ENCODE measurements at regions not wholly inside any gene's neighbourhood (a gene's known extent, or its start where the extent isn't known, plus 50 kb on each side); places are given as distances from the start of the nearest gene placed in this dataset.

GRCh38 chr13:50587645-50588373 lies 255.7 kb downstream of the DLEU7 start:
- no peak overlapping the region for H3K27ac ChIP-seq
- intact Hi-C loops (cut with DNase I): no loop called here
- no peak overlapping the region for H3K4me3 ChIP-seq
- H3K36me3 ChIP-seq: no peaks in the 10 kb centered on the region
- H3K4me1 ChIP-seq: no peaks in the 10 kb centered on the region
- H3K27me3 ChIP-seq: no peaks in the 10 kb centered on the region
- no peak for DNase-seq (ENCODE audit: low spot score in 2 of 2)
- no peaks in the 10 kb centered on the region for H3K9me3 ChIP-seq
- TF ChIP-seq CTCF (IDR thresholded peaks at IDR 0.05): no peak

- Histone ChIP-seq H3K9me3 (no peaks in the 10 kb centered on the region), H3K27me3 (no peaks in the 10 kb centered on the region), H3K4me1 (no peaks in the 10 kb centered on the region), H3K4me3 (no peak overlapping the region), H3K36me3 (no peaks in the 10 kb centered on the region), H3K27ac (no peak overlapping the region)
- TF ChIP-seq CTCF (IDR thresholded peaks at IDR 0.05): no peak
- intact Hi-C loops (cut with DNase I): no loop called here
- no peak for DNase-seq (ENCODE audit: low spot score in 2 of 2)
Observed at GRCh38 chr13:50588491-50589130, 254.9 kb downstream of the DLEU7 start.

GRCh38 chr13:50589139-50589538 lies 254.4 kb downstream of the DLEU7 start:
- Histone ChIP-seq H3K27me3 (no peaks in the 10 kb centered on the region), H3K27ac (no peak overlapping the region)

GRCh38 chr13:50589651-50590054 lies 253.8 kb downstream of the DLEU7 start:
- intact Hi-C loops (cut with DNase I): no loop called here
- Histone ChIP-seq H3K27me3 (no peaks in the 10 kb centered on the region), H3K4me1 (no peaks in the 10 kb centered on the region), H3K36me3 (no peaks in the 10 kb centered on the region), H3K4me3 (no peak overlapping the region), H3K27ac (no peak overlapping the region), H3K9me3 (no peaks in the 10 kb centered on the region)
- no peak for DNase-seq (ENCODE audit: low spot score in 2 of 2)
- no peak for TF ChIP-seq CTCF (IDR thresholded peaks at IDR 0.05)

More at GRCh38 chr13:50589139-50589538, 254.4 kb downstream of the DLEU7 start:
- TF ChIP-seq CTCF (IDR thresholded peaks at IDR 0.05): no peak
- Histone ChIP-seq H3K36me3 (no peaks in the 10 kb centered on the region), H3K4me1 (no peaks in the 10 kb centered on the region), H3K4me3 (no peak overlapping the region), H3K9me3 (no peaks in the 10 kb centered on the region)
- intact Hi-C loops (cut with DNase I): no loop called here
- DNase-seq (ENCODE audit: low spot score in 2 of 2): no peak

GRCh38 chr13:50592412-50593155 lies 250.9 kb downstream of the DLEU7 start:
- no peak for TF ChIP-seq CTCF (IDR thresholded peaks at IDR 0.05)
- DNase-seq (ENCODE audit: low spot score in 2 of 2): no peak
- H3K9me3 ChIP-seq: no peaks in the 10 kb centered on the region
- H3K4me1 ChIP-seq: no peaks in the 10 kb centered on the region
- no peak overlapping the region for H3K27ac ChIP-seq
- H3K36me3 ChIP-seq: no peaks in the 10 kb centered on the region
- H3K4me3 ChIP-seq: no peak overlapping the region
- H3K27me3 ChIP-seq: no peaks in the 10 kb centered on the region
- intact Hi-C loops (cut with DNase I): no loop called here
